OCI-LY7 (cell line): ENCODE measurements at regions not wholly inside any gene's neighbourhood (a gene's known extent, or its start where the extent isn't known, plus 50 kb on each side); places are given as distances from the start of the nearest gene placed in this dataset.

Experiments used
- EZH2phosphoT487 ChIP-seq: fragments of 200-600 bp; sonication (generic); IDR thresholded peaks from 2 replicates; pipeline ENCODE4 v1.6.1; 2018; ENCODE audit warnings: low read depth, borderline replicate concordance, mild to moderate bottlenecking, mixed run types, antibody characterized with exemption, low read length, moderate library complexity, mixed read lengths
- TF ChIP-seq, protein P1 (sequence below): fragments of 200-600 bp; sonication (generic); conservative IDR thresholded peaks from 2 replicates; pipeline ENCODE4 v1.5.1; 2014; ENCODE audit warnings: mild to moderate bottlenecking, antibody characterized with exemption, low read length, moderate library complexity, mixed read lengths

DNA sequence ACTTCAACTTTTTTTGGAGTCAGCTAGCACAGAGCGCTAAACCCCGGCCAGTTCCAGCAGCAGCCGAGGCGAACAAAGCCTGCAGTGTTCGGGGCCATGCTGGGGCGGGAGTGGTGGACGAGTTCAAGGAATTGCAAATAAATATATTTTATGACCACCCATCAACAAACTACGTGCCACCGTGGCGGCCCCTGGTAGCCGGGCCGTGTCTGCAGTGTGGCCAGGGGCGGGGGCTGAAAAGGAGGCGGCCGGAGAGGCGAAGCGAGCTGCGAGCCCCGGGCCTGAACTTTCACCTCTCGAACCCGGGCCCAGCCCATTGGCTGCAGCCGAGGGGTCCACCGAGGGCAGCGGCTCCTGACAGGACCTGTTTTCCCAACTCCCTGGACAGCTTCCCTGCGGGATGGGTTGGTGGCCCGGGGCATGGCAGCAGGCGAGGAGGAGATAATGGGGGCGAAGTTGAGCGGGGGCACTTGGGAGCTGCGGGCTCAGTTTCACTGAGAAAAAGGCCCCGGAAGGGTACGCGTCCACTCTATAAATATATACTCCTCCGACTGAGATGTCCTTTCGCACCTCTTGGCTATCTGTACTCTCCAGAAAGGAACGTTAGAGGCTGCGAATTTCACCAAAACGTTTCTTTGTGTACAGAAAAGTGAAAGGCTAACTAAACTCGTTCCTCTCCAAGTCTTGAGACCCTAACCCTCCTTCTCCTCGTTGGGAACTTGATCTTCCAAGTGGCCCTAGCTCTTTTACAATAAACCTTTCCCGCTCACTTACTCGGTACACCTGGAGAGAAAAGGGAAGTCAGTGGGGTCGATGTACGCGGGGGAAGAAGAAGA lies 164.6 kb upstream of the PPP1R3A start:
- TF ChIP-seq, protein P1, sequence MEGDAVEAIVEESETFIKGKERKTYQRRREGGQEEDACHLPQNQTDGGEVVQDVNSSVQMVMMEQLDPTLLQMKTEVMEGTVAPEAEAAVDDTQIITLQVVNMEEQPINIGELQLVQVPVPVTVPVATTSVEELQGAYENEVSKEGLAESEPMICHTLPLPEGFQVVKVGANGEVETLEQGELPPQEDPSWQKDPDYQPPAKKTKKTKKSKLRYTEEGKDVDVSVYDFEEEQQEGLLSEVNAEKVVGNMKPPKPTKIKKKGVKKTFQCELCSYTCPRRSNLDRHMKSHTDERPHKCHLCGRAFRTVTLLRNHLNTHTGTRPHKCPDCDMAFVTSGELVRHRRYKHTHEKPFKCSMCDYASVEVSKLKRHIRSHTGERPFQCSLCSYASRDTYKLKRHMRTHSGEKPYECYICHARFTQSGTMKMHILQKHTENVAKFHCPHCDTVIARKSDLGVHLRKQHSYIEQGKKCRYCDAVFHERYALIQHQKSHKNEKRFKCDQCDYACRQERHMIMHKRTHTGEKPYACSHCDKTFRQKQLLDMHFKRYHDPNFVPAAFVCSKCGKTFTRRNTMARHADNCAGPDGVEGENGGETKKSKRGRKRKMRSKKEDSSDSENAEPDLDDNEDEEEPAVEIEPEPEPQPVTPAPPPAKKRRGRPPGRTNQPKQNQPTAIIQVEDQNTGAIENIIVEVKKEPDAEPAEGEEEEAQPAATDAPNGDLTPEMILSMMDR, result no peak
- no peak for TF ChIP-seq EZH2phosphoT487
